IMR-90 (cell line): ENCODE measurements at regions not wholly inside any gene's neighbourhood (a gene's known extent, or its start where the extent isn't known, plus 50 kb on each side); places are given as distances from the start of the nearest gene placed in this dataset.

Experiments used
- ATAC-seq: fragments of 200-7000 bp; cut with Tn5 transposase; 2 replicates; pipeline ENCODE4 v1.9.1; 2020; ENCODE audit warnings: low read depth, mild to moderate bottlenecking, moderate library complexity
- BruUV-seq: library from RNA; stranded (reverse); fragments of 400-500 nt; replicated peaks from 2 replicates; lab custom pipeline; 2021; lab: Mats Ljungman, UMichigan
- CTCF ChIA-PET: fragments of 300-600 bp; formaldehyde crosslinking; extraction: SDS; loops from one replicate; lab custom pipeline; 2021; ENCODE audit warnings: antibody characterized with exemption; lab: Yijun Ruan, JAX
- POLR2A ChIA-PET: fragments of 300-600 bp; sonication (Branson Sonifier 250); formaldehyde crosslinking; loops from one replicate; lab custom pipeline; 2022; ENCODE audit warnings: antibody characterized with exemption; ENCODE audit not compliant: unreplicated experiment; lab: Charles Lee
- DNase-seq: peaks from one replicate; pipeline ENCODE4 v3.0.0; 2013
- H2AFZ ChIP-seq: replicated peaks from 2 replicates; pipeline ENCODE3; 2013; ENCODE audit warnings: low read length, mild to moderate bottlenecking; ENCODE audit not compliant: poor library complexity
- H2AK5ac ChIP-seq: 2 replicates; pipeline ENCODE4 v1.6.1; 2013; ENCODE audit warnings: low read depth, low read length, inconsistent platforms
- H2AK9ac ChIP-seq: replicated peaks from 2 replicates; pipeline ENCODE3; 2013; ENCODE audit warnings: mild to moderate bottlenecking, low read depth, low read length, moderate library complexity; ENCODE audit not compliant: poor library complexity
- H2BK120ac ChIP-seq: 2 replicates; pipeline ENCODE4 v1.6.1; 2013; ENCODE audit warnings: low read depth, low read length, inconsistent platforms
- H2BK15ac ChIP-seq: 3 replicates; pipeline ENCODE4 v1.6.1; 2013; ENCODE audit warnings: low read depth, low read length, inconsistent platforms
- H2BK20ac ChIP-seq: 2 replicates; pipeline ENCODE4 v1.6.1; 2013; ENCODE audit warnings: low read depth, mild to moderate bottlenecking, inconsistent platforms, low read length, moderate library complexity
- H2BK5ac ChIP-seq: 2 replicates; pipeline ENCODE4 v1.6.1; 2013; ENCODE audit warnings: mild to moderate bottlenecking, low read depth, low read length, inconsistent platforms; ENCODE audit not compliant: poor library complexity, severe bottlenecking
- H3K14ac ChIP-seq: replicated peaks from 2 replicates; pipeline ENCODE4 v1.6.1; 2013; ENCODE audit warnings: low read depth, low read length, inconsistent platforms
- H3K18ac ChIP-seq: 2 replicates; pipeline ENCODE4 v1.6.1; 2013; ENCODE audit warnings: low read depth, low read length, control low read depth
- H3K23ac ChIP-seq: 2 replicates; pipeline ENCODE4 v1.6.1; 2013; ENCODE audit warnings: low read depth, low read length, inconsistent platforms
- H3K27ac ChIP-seq: 2 replicates; pipeline ENCODE4 v1.5.1; 2013; ENCODE audit warnings: mild to moderate bottlenecking, control low read depth, low read length; ENCODE audit not compliant: insufficient read depth
- H3K27me3 ChIP-seq: 2 replicates; pipeline ENCODE4 v1.6.1; 2013; ENCODE audit warnings: low read length; ENCODE audit not compliant: control insufficient read depth, insufficient read depth
- H3K36me3 ChIP-seq: 2 replicates; pipeline ENCODE4 v1.6.1; 2013; ENCODE audit warnings: low read length, mixed read lengths; ENCODE audit not compliant: control insufficient read depth, insufficient read depth
- H3K4ac ChIP-seq: 2 replicates; pipeline ENCODE4 v1.6.1; 2013; ENCODE audit warnings: low read depth, low read length, inconsistent platforms
- H3K4me1 ChIP-seq: 2 replicates; pipeline ENCODE4 v1.6.1; 2013; ENCODE audit warnings: low read length, mixed read lengths; ENCODE audit not compliant: control insufficient read depth, insufficient read depth
- H3K4me2 ChIP-seq: 2 replicates; pipeline ENCODE4 v1.6.1; 2013; ENCODE audit warnings: low read depth, mild to moderate bottlenecking, control low read depth, low read length, moderate library complexity
- H3K4me3 ChIP-seq: 2 replicates; pipeline ENCODE4 v1.5.1; 2013; ENCODE audit warnings: low read depth, mild to moderate bottlenecking, control low read depth, low read length, moderate library complexity; ENCODE audit not compliant: insufficient read depth
- H3K56ac ChIP-seq: 2 replicates; pipeline ENCODE4 v1.6.1; 2013; ENCODE audit warnings: low read length, inconsistent platforms; ENCODE audit not compliant: insufficient read depth; ENCODE audit errors: extremely low read depth
- H3K79me1 ChIP-seq, 2 experiments: 2 replicates each; pipeline ENCODE4 v1.6.1; 2013; ENCODE audit warnings: low read length in 2 of 2, inconsistent platforms in 1 of 2, low read depth in 1 of 2
- H3K9ac ChIP-seq: 2 replicates; pipeline ENCODE4 v1.6.1; 2013; ENCODE audit warnings: low read depth, low read length, control low read depth
- H3K9me1 ChIP-seq: 2 replicates; pipeline ENCODE4 v1.6.1; 2013; ENCODE audit warnings: low read length, inconsistent platforms; ENCODE audit not compliant: insufficient read depth
- H3K9me3 ChIP-seq: 2 replicates; pipeline ENCODE4 v1.6.1; 2013; ENCODE audit warnings: low read length; ENCODE audit not compliant: control insufficient read depth, insufficient read depth
- H4K20me1 ChIP-seq: 2 replicates; pipeline ENCODE4 v1.6.1; 2013; ENCODE audit warnings: low read length, inconsistent platforms; ENCODE audit not compliant: insufficient read depth
- H4K5ac ChIP-seq: 2 replicates; pipeline ENCODE4 v1.6.1; 2013; ENCODE audit warnings: mild to moderate bottlenecking, low read depth, low read length, control low read depth
- H4K8ac ChIP-seq, 2 experiments: 2 replicates each; pipeline ENCODE4 v1.6.1; 2013; ENCODE audit warnings: low read depth in 2 of 2, low read length in 2 of 2, control low read depth in 1 of 2, inconsistent platforms in 1 of 2
- H4K91ac ChIP-seq: 2 replicates; pipeline ENCODE4 v1.6.1; 2013; ENCODE audit warnings: low read depth, low read length, inconsistent platforms; ENCODE audit not compliant: insufficient read depth
- CHD1 ChIP-seq: IDR thresholded peaks from 2 replicates; pipeline ENCODE4 v1.6.1; 2012; ENCODE audit warnings: low read depth, low read length, improper control_type of control experiment
- FOS ChIP-seq: fragments of 150-350 bp; IDR thresholded peaks from 2 replicates; pipeline ENCODE4 v1.6.1; 2016; ENCODE audit warnings: low read depth, low read length
- MAFK ChIP-seq: IDR thresholded peaks from 2 replicates; pipeline ENCODE4 v1.6.1; 2012; ENCODE audit warnings: low read depth, low read length, improper control_type of control experiment
- POLR2A ChIP-seq: IDR thresholded peaks from 2 replicates; pipeline ENCODE4 v1.6.1; 2012; ENCODE audit warnings: mild to moderate bottlenecking, low read depth, low read length
- RFX5 ChIP-seq: IDR thresholded peaks from 2 replicates; pipeline ENCODE4 v1.8.0; 2012; ENCODE audit warnings: low read depth, mild to moderate bottlenecking, low read length, moderate library complexity
- WGBS, 2 experiments: methylation state at CpG; one replicate each; pipeline versions ENCODE4 v1.1.5 to v1.1.7; 2013; ENCODE audit warnings: missing lambda C conversion rate in 2 of 2; ENCODE audit not compliant: insufficient read length in 1 of 2; ENCODE audit errors: extremely low coverage in 2 of 2; 5-methylcytosine and 5-hydroxymethylcytosine counted together
- dilution Hi-C: fragments of 300-500 bp; cut with HindIII; formaldehyde crosslinking; loops from one replicate; pipeline ENCODE4 v1.14.3; 2018; ENCODE audit warnings: low sequenced_read_pairs; ENCODE audit not compliant: unreplicated experiment
- in situ Hi-C: fragments of 300-500 bp; cut with MboI; formaldehyde crosslinking; loops from 3 replicates; pipeline ENCODE4 v1.14.3; 2019; ENCODE audit warnings: low sequenced_read_pairs, inconsistent platforms, mixed read lengths
- intact Hi-C: fragments of 100-400 bp; cut with micrococcal nuclease; formaldehyde crosslinking; loops from 2 replicates; pipeline ENCODE4 v1.10.0; 2022
- TF ChIP-seq, protein P1 (sequence below): fragments of 150-350 bp; IDR thresholded peaks from 2 replicates; pipeline ENCODE4 v1.6.1; 2016; ENCODE audit warnings: low read depth, mild to moderate bottlenecking, low read length, moderate library complexity, borderline replicate concordance

DNA sequence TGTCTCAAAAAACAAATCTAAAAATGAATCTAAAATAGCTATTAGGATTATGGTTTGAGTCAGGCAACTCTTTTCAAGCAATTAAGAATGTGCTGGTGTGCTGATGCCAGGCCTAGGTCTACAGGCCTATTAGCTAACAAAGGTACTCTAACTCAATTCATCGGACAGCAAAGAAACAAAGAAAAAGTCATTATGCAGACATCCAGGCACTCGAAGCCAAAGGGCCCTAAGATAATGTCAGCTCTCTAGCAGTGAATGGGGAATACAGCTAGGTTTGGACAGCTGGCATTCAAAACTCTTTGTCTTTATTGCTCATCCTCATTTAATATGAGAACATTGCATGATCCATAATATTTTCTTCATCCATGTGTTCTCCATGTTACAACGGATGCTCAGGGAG lies 108.5 kb downstream of the TMEM114 start:
- CTCF ChIA-PET: no interaction called here
- Histone ChIP-seq H3K9me3 (peaks cover 8% of the 10 kb centered on the region), H3K36me3 (no peaks in the 10 kb centered on the region), H4K91ac (no peak overlapping the region), H2AK9ac (no peak overlapping the region), H2BK15ac (no peak overlapping the region), H3K27me3 (no peaks in the 10 kb centered on the region), H3K56ac (no peak overlapping the region), H3K4me1 (no peaks in the 10 kb centered on the region), H3K9me1 (no peaks in the 10 kb centered on the region), H3K79me1 (no peaks in the 10 kb centered on the region), H2AK5ac (no peak overlapping the region), H4K20me1 (no peaks in the 10 kb centered on the region), H4K5ac (no peak overlapping the region), H3K14ac (no peak overlapping the region), H3K18ac (no peak overlapping the region), H3K4ac (no peak overlapping the region), H3K9ac (no peak overlapping the region), H3K23ac (no peak overlapping the region), H3K4me3 (no peak overlapping the region), H2AFZ (no peak overlapping the region), H2BK120ac (no peak overlapping the region), H2BK5ac (no peak overlapping the region), H3K4me2 (no peak overlapping the region), H4K8ac (no peak overlapping the region), H3K27ac (no peak overlapping the region), H2BK20ac (no peak overlapping the region)
- TF ChIP-seq FOS (no peak), CHD1 (no peak), MAFK (no peak), RFX5 (no peak), POLR2A (no peak)
- TF ChIP-seq, protein P1, sequence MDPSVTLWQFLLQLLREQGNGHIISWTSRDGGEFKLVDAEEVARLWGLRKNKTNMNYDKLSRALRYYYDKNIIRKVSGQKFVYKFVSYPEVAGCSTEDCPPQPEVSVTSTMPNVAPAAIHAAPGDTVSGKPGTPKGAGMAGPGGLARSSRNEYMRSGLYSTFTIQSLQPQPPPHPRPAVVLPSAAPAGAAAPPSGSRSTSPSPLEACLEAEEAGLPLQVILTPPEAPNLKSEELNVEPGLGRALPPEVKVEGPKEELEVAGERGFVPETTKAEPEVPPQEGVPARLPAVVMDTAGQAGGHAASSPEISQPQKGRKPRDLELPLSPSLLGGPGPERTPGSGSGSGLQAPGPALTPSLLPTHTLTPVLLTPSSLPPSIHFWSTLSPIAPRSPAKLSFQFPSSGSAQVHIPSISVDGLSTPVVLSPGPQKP: no peak
- POLR2A ChIA-PET: no interaction called here
- ATAC-seq: no peak
- WGBS, 2 experiments: no CpG with 5 or more reads among the region's 3 CpGs
- DNase-seq: no peak
- intact Hi-C loops (no loop called here), dilution Hi-C loops (no loop called here), in situ Hi-C loops (no loop called here)
- no TSS peak for BruUV-seq
